T-helper 1 cell (primary cell): ENCODE measurements at regions not wholly inside any gene's neighbourhood (a gene's known extent, or its start where the extent isn't known, plus 50 kb on each side); places are given as distances from the start of the nearest gene placed in this dataset.

Source experiments
- DNase-seq, 5 donors: peaks; one replicate each; pipeline ENCODE4 v3.0.0-alpha.2; 2012 to 2020

GRCh38 chr4:136748165-136748564 is 784.1 kb downstream of the PCDH18 start:
- DNase-seq = no peak

DNA sequence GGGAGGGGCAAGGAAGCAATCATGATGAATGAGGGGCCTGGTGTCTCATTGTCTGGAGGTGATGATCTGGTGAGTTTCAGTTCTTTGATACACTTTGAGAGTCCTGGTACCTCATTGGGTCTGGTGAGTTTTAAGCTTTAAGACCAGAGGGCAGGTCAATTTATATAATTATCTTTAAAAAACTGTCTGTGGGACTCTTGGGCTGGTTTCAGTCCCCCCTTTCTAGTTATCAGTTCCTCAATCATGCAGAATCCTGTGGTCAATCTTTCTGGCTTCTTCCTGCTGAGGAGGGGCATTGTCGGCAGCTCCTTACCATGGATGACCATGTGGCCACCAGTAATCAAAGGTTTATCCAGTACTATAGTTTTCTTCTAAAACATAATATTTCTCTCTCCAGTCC is 789.1 kb downstream of the PCDH18 start:
- DNase-seq = no peak

- DNase-seq = no peak
Observed at GRCh38 chr4:136742333-136742732, 790.0 kb downstream of the PCDH18 start.

- DNase-seq = no peak
Observed at GRCh38 chr4:136741468-136741867, 790.8 kb downstream of the PCDH18 start.

- DNase-seq = no peak
Observed at GRCh38 chr4:136740326-136740725, 792.0 kb downstream of the PCDH18 start.

DNA sequence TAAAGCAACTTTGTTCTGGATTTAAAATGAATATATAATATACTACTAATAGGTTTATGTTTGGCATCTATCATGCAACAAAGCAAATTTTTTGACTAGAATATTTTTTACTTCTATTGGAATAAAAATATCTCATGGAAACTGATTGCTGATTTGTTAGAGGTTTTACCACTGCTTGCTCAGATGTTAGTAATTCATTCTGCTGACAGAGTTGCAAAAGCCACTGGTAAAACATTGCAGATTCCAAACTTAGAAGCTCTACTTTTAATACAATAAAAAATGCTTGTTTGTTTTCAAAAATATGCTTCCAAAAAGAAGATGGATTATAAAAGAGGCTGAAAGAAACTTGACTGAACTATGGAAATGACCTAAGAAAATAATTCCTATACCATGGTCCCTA is 795.2 kb downstream of the PCDH18 start:
- no peak for DNase-seq

DNA sequence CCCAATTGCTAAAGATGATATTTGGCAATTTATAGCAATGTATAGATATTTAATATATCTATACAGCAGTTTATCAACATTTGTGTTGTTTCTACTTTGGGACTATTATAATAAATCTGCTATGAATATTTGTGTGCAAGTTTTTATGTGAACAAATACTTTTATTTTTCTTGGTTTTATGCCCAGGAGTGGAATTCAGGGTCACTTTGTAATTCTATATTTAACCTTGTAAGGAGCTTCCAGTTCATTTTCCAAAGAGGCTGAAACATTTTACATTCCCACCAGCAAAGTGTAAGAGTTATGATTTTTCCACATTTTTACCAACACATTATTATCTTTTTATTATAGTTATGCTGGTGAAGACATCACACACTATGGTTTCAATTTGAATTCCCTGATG is 801.3 kb downstream of the PCDH18 start:
- no peak for DNase-seq

GRCh38 chr4:136725286-136726081 is 806.8 kb downstream of the PCDH18 start:
- DNase-seq = no peak

GRCh38 chr4:136713140-136713539 is 819.2 kb downstream of the PCDH18 start:
- DNase-seq = no peak

GRCh38 chr4:136709897-136710296 is 822.4 kb downstream of the PCDH18 start:
- DNase-seq = no peak

- no peak for DNase-seq
Observed at GRCh38 chr4:136706942-136707341, 825.4 kb downstream of the PCDH18 start.

DNA sequence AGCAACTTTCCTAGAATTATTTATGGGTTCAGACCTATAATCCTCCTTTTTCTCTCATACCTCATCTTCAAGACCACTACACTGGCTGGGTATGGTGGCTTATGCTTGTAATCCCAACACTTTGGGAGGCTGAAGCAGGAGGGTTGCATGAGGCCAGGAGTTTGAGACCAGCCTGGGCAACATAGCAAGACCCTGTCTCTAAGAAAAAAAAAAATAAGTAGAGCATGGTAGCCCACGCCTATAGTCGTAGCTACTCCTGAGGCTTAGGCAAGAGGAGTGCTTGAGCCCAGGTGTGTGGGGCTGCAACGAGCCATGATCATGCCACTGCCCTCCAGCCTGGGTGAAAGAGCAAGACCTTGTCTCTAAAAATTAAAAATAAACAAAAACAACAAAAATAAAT is 832.4 kb downstream of the PCDH18 start:
- DNase-seq = no peak

DNA sequence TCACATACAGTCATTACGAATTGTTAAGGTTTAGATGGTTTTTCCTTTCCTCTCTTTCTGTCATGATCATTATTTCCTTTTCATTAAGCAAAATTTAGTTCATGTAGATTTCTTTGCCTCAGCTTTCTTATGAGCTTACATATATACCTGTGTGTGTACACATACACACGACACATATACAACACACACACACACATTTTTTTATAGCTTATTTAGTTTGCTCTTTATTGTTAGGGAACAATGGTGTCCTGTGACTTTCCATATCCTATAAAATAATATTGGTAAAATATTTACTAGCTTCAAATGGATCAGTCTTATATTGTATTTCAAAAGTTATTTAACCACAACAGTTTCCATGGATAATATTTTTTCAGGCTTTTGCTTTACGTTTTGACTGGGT is 840.7 kb downstream of the PCDH18 start:
- DNase-seq = no peak

- no peak for DNase-seq
Observed at GRCh38 chr4:136690360-136690759, 841.9 kb downstream of the PCDH18 start.

DNA sequence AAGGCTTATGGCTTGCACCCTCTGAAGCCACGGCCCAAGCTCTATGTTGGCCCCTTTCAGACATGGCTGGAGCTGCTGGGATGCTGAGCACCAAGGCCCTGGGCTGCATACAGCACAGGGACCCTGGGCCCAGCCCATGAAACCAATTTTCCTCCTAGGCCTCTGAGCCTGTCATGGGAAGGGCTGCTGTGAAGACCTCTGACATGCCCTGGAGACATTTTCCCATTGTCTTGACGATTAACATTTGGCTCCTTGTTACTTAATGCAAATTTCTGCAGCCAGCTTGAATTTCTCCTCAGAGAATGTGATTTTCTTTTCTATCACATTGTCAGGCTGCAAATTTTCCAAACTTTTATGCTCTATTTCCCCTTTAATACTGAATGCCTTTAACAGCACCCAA is 844.7 kb downstream of the PCDH18 start:
- no peak for DNase-seq

DNA sequence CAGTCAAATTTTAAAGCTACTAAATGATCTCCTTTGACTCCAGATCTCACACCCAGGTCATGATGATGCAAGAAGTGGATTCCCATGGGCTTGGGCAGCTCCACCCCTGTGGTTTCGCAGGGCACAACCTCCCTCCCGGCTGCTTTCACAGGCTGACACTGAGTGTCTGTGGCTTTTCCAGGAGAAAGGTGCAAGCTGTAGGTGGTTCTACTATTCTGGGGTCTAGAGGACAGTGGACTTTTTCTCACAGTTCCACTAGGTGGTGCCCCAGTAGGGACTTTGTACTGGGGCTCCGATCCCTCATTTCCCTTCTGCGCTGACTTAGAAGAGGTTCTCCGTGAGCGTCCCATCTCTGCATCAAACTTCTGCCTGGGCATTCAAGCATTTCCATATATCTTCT is 845.2 kb downstream of the PCDH18 start:
- DNase-seq = no peak

DNA sequence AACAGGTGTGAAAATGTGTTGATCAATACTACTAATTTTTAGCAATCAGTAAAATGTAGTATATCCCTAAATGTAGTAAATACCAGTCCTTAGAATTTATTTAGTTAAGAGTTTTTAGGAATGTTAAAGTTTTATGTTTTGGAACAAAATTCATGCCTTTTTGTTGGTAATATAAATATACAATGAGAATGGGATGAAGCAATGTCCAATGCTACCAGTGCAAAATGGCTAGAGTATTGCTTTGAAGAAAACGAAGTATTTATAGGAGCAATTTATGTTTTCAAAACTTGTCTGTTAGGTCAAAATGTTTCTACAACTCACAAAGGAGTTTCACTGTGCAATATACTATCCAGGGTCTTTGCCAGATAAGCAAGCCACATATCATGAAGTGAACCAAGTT is 851.5 kb downstream of the PCDH18 start:
- no peak for DNase-seq

- DNase-seq = no peak
Observed at GRCh38 chr4:136680271-136680670, 852.0 kb downstream of the PCDH18 start.

DNA sequence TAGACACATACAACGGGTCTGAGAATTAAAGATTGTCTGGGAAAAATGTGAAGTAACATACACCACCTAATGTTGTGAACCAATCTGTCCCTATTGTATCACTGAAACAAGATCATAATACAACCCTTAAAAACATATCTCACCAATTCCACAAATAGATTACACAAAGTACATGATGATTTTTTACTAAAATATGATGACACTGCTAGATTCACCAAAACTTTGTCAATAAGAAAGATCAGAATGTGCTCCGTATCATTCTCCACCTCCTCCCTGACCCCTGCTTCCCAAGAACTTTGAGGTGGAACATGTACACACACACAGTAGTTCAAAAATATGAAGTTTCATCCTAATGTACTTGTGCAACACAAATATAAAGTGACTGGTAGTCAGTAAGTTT is 862.0 kb downstream of the PCDH18 start:
- no peak for DNase-seq

DNA sequence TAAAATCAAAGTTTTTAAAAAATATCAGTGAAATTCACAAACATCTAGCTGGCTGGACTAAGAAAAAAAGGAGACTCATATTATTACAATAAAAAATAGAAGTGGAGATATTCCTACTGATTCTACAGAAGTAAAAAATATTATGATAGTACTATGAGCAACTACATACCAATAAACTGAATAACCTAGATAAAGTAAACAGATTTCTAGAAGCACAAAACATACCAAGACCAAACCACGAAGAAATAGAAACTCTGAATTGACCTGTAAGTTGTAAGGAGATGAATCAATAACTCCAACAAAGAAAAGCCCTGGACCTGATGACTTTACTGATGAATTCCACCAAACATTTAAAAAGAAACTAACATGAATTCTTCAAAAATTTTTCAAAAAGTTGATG is 867.3 kb downstream of the PCDH18 start:
- no peak for DNase-seq

DNA sequence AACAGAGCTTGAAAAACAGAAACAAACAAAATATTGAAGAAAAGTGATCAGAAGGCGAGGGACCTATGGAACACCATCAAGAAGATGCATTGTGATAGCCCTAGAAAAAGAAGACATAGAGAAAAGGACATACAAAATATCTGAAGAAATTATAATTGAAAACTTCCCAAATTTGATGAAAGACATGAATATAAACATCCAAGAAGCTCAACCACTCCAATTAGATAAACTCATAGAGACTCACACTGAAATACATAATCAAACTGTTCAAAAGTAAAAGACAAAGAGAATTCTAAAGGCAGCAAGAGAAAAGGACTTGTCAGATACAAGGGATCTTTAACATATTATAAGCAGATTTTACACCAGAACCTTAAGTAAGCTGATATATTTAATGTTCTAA is 869.8 kb downstream of the PCDH18 start:
- no peak for DNase-seq

- no peak for DNase-seq
Observed at GRCh38 chr4:136653640-136654406, 878.5 kb downstream of the PCDH18 start.

- DNase-seq = no peak
Observed at GRCh38 chr4:136651932-136652331, 880.4 kb downstream of the PCDH18 start.

DNA sequence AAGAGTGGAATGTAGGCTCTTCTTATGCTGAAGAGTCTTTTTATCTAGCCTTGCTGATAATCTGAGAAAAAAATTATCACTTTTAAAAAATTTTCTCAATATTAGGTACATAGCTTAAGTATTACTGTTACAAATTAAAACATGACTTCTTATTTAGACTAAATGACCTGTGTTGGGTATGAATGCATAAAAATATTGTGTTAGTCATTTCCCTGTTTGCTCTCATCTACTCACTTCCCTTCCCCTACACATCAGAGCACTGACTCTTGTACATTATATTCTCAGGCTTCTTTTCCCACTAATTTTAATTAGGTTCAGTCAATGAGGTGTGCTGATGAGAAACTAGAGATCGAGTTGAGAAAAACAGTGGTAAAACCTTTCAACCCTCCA is 881.0 kb downstream of the PCDH18 start:
- DNase-seq = no peak
